Natural killer cell (primary cell): ENCODE measurements at regions not wholly inside any gene's neighbourhood (a gene's known extent, or its start where the extent isn't known, plus 50 kb on each side); places are given as distances from the start of the nearest gene placed in this dataset.

Experiments used
- ATAC-seq, 3 donors: fragments of 150-1000 bp in 2 of 3; fragments of 200-7000 bp in 1 of 3; cut with Tn5 transposase; 1 replicate in 1 of 3; 2 replicates in 2 of 3; pipeline ENCODE4 v1.10.0; 2021; ENCODE audit warnings: mild to moderate bottlenecking in 2 of 3, moderate library complexity in 2 of 3
- DNase-seq, 2 donors: peaks; one replicate each; pipeline versions ENCODE4 v3.0.0 to v3.0.0-alpha.2; 2013 to 2021; ENCODE audit warnings: mixed read lengths in 1 of 2
- H3K27ac ChIP-seq: one replicate; pipeline ENCODE4 v1.5.1; 2013; ENCODE audit warnings: mild to moderate bottlenecking, low read length
- H3K27me3 ChIP-seq: one replicate; pipeline ENCODE4 v1.6.1; 2013; ENCODE audit warnings: low read length; ENCODE audit not compliant: control insufficient read depth, insufficient read depth
- H3K36me3 ChIP-seq: one replicate; pipeline ENCODE4 v1.6.1; 2013; ENCODE audit warnings: low read length; ENCODE audit not compliant: control insufficient read depth, insufficient read depth
- H3K4me1 ChIP-seq: one replicate; pipeline ENCODE4 v1.6.1; 2013; ENCODE audit warnings: low read length; ENCODE audit not compliant: control insufficient read depth, insufficient read depth
- H3K4me3 ChIP-seq: one replicate; pipeline ENCODE4 v1.5.1; 2013; ENCODE audit warnings: low read length
- H3K9me3 ChIP-seq: one replicate; pipeline ENCODE4 v1.6.1; 2013; ENCODE audit warnings: low read length; ENCODE audit not compliant: control insufficient read depth, insufficient read depth
- H3K27ac Mint-ChIP-seq, 2 donors: one replicate each; pipeline ENCODE4 v1.8.0; 2022; ENCODE audit warnings: mild to moderate bottlenecking in 2 of 2, mixed read lengths in 2 of 2, moderate library complexity in 1 of 2
- H3K27me3 Mint-ChIP-seq, 2 donors: one replicate each; pipeline ENCODE4 v1.8.0; 2022; ENCODE audit warnings: low read depth in 2 of 2, mixed read lengths in 2 of 2
- H3K36me3 Mint-ChIP-seq: one replicate; pipeline ENCODE4 v1.8.0; 2022; ENCODE audit warnings: mixed read lengths
- H3K4me1 Mint-ChIP-seq, 2 donors: one replicate each; pipeline ENCODE4 v1.8.0; 2022; ENCODE audit warnings: mixed read lengths in 2 of 2
- H3K4me3 Mint-ChIP-seq: one replicate; pipeline ENCODE4 v1.8.0; 2022; ENCODE audit warnings: mild to moderate bottlenecking, moderate library complexity, mixed read lengths
- H3K9me3 Mint-ChIP-seq, 2 donors: one replicate each; pipeline ENCODE4 v1.8.0; 2022; ENCODE audit warnings: mixed read lengths in 2 of 2
- CTCF ChIP-seq: fragments of 200-600 bp; IDR thresholded peaks from one replicate; pipeline ENCODE4 v1.8.0; 2022; ENCODE audit warnings: antibody characterized with exemption
- WGBS: methylation state at CpG from one replicate; pipeline ENCODE4 v1.1.7; 2013; ENCODE audit warnings: missing lambda C conversion rate; ENCODE audit not compliant: insufficient coverage; 5-methylcytosine and 5-hydroxymethylcytosine counted together
- intact Hi-C: fragments of 100-400 bp; cut with micrococcal nuclease; formaldehyde crosslinking; loops from one replicate; pipeline ENCODE4 v1.14.2; 2022

DNA sequence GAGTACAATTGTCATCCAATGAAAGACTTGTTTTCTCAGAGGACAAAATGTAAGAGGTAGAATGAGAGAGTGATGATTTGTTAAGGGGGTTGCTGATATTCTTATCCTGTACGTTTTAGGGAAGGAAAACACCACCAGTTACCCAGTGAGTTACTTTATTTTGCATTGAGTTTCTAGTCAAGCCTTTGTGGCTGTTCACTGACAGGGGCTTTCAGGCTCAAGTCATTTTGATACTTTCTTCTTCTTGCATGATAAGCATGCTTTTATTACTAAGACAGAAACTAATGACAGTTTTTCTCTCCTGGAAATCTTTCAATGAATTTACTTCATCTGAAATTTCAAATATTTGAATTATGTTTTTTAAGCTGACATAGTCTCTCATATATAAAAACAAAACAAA, 710.2 kb upstream of the POM121L12 start:
- peaks cover 13 to 23% of the 10 kb centered on the region in 2 donors for H3K9me3 Mint-ChIP-seq
- 38% methylated on average over 1 of the region's 1 CpG for WGBS

DNA sequence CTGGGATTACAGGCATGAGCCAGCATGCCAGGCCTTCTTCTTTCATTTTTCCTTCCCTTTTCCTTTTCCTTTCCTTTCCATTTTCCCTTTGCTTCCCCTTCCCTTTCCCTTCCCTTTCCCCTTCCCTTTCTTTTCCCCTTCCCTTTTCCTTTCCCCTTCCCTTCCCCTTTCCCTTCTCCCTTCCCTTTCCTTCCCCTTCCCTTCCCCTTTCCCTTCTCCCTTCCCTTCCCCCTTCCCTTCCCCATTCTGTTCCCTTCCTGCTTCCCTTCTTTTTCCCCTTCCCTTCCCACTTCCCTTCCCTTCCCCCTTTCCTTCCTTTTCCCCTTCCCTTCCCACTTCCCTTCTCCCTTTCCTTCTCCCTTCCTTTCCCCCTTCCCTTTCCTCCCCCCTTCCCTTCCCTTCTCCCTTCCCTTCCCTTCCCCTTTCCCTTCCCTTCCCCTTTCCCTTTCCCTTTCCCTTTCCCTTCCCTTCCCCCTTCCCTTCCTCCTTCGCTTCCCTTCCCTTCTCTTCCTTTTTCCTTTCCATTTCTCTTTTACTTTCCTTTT, 712.2 kb upstream of the POM121L12 start:
- H3K36me3 Mint-ChIP-seq, result no peaks in the 10 kb centered on the region
- Histone ChIP-seq H3K27me3 (no peaks in the 10 kb centered on the region), H3K36me3 (no peaks in the 10 kb centered on the region), H3K4me3 (no peak overlapping the region), H3K27ac (no peak overlapping the region), H3K4me1 (no peaks in the 10 kb centered on the region), H3K9me3 (peaks cover 7% of the 10 kb centered on the region)
- H3K4me3 Mint-ChIP-seq, result no peak overlapping the region
- no peak overlapping the region for H3K27ac Mint-ChIP-seq
- ATAC-seq (no peak), DNase-seq (no peak)
- H3K4me1 Mint-ChIP-seq, result no peaks in the 10 kb centered on the region
- intact Hi-C loops, result no loop called here
- WGBS, result 90% methylated on average over 1 of the region's 1 CpG
- peaks cover 14 to 27% of the 10 kb centered on the region in 2 donors for H3K9me3 Mint-ChIP-seq
- H3K27me3 Mint-ChIP-seq, result no peaks in the 10 kb centered on the region
- TF ChIP-seq CTCF, result no peak

More for the DNA sequence above, 710.2 kb upstream of the POM121L12 start:
- no peak for TF ChIP-seq CTCF
- H3K27me3 Mint-ChIP-seq, result no peaks in the 10 kb centered on the region
- intact Hi-C loops, result no loop called here
- H3K4me3 ChIP-seq, result no peak overlapping the region
- no peaks in the 10 kb centered on the region for H3K36me3 ChIP-seq
- no peaks in the 10 kb centered on the region for H3K27me3 ChIP-seq
- no peaks in the 10 kb centered on the region for H3K4me1 Mint-ChIP-seq
- H3K27ac Mint-ChIP-seq, result no peak overlapping the region
- ATAC-seq (no peak), DNase-seq (no peak)
- peaks cover 15% of the 10 kb centered on the region for H3K9me3 ChIP-seq
- H3K36me3 Mint-ChIP-seq, result no peaks in the 10 kb centered on the region
- H3K4me1 ChIP-seq, result no peaks in the 10 kb centered on the region
- H3K27ac ChIP-seq, result no peak overlapping the region
- H3K4me3 Mint-ChIP-seq, result no peak overlapping the region

DNA sequence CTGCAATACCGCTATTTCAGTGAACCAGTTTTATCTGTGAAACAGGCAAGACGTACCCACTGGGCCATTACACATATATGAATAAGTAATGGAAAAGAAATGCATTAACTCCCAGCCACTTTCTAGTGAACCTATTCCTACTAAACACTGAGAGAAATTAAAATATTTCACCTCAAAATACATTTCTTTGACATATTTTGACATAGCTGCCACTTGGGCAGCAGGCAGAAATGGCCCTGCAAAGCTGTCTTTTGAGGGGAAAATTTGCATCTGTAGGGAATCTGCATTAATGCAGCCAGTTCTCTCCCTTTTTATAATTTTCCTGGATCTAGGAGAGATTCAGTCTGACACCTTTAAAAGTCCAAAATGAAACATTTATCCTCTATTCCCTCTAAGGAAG, 714.8 kb upstream of the POM121L12 start:
- Histone ChIP-seq H3K36me3 (no peaks in the 10 kb centered on the region), H3K9me3 (peaks cover 3% of the 10 kb centered on the region), H3K4me1 (no peaks in the 10 kb centered on the region), H3K27ac (no peak overlapping the region), H3K4me3 (no peak overlapping the region), H3K27me3 (no peaks in the 10 kb centered on the region)
- Mint-ChIP-seq H3K4me3 (no peak overlapping the region), H3K27ac (no peak overlapping the region), H3K27me3 (no peaks in the 10 kb centered on the region), H3K4me1 (no peaks in the 10 kb centered on the region), H3K9me3 (peaks cover 8 to 21% of the 10 kb centered on the region in 2 donors), H3K36me3 (peaks cover 6% of the 10 kb centered on the region)
- 100% methylated on average over 1 of the region's 2 CpGs for WGBS
- no peak for ATAC-seq
- intact Hi-C loops, result no loop called here
- TF ChIP-seq CTCF, result no peak
- no peak for DNase-seq

DNA sequence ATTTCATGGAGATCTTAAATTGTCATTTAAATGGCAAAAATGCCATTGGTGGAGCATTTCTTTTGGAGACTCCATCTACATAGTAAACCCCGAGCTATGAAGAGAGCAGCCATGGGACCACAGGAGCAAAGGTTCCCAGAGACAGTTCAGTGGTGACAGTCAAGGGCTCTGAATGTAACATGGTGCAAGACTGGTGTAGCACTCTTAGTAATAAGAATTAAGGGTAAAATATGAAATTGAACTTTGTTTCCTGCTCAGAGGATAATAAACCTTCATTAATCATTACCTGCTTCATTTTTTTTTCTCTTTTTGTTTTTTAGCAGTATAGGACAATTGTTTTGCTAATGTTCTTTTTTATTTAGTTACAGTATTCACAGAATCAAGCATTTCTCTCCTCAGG, 717.5 kb upstream of the POM121L12 start:
- TF ChIP-seq CTCF, result no peak
- no peak overlapping the region for H3K4me3 ChIP-seq
- no peaks in the 10 kb centered on the region for H3K27me3 ChIP-seq
- no peaks in the 10 kb centered on the region for H3K4me1 Mint-ChIP-seq
- no peak overlapping the region for H3K4me3 Mint-ChIP-seq
- no peaks in the 10 kb centered on the region for H3K36me3 ChIP-seq
- H3K27me3 Mint-ChIP-seq, result no peaks in the 10 kb centered on the region
- H3K36me3 Mint-ChIP-seq, result peaks cover 6% of the 10 kb centered on the region
- intact Hi-C loops, result no loop called here
- ATAC-seq, result no peak
- peaks cover 3% of the 10 kb centered on the region for H3K9me3 ChIP-seq
- WGBS, result 93% methylated on average over 1 of the region's 1 CpG
- H3K9me3 Mint-ChIP-seq, result peaks cover 12 to 26% of the 10 kb centered on the region in 2 donors
- no peak for DNase-seq
- H3K4me1 ChIP-seq, result no peaks in the 10 kb centered on the region
- no peak overlapping the region for H3K27ac Mint-ChIP-seq
- H3K27ac ChIP-seq, result no peak overlapping the region
